ENCODE measurements at regions not wholly inside any gene's neighbourhood (a gene's known extent, or its start where the extent isn't known, plus 50 kb on each side); places are given as distances from the start of the nearest gene placed in this dataset.

- TF ChIP-seq CTCF (IDR thresholded peaks at IDR 0.05) (no peak), POLR2A (IDR thresholded peaks at IDR 0.05) (no peak)
Measured at GRCh38 chrX:35025820-35026219, 83.2 kb downstream of the FAM47B start.
